Activated T-cell treated with anti-CD3 and anti-CD28 coated beads for 24 hours (primary cell): ENCODE measurements at regions not wholly inside any gene's neighbourhood (a gene's known extent, or its start where the extent isn't known, plus 50 kb on each side); places are given as distances from the start of the nearest gene placed in this dataset.

Source experiments
- DNase-seq: peaks from one replicate; pipeline ENCODE4 v3.0.0-alpha.2; 2020; ENCODE audit warnings: low read depth

- DNase-seq = no peak
These were observed 389.7 kb downstream of the KDM5D start for GRCh38 chrY:19354857-19355173.

GRCh38 chrY:19354061-19354856, 390.3 kb downstream of the KDM5D start:
- no peak for DNase-seq

- DNase-seq = no peak
These were observed 392.9 kb downstream of the KDM5D start for GRCh38 chrY:19351616-19352015.

GRCh38 chrY:19321701-19322100, 422.8 kb downstream of the KDM5D start:
- DNase-seq = no peak

GRCh38 chrY:19319135-19319534, 425.4 kb downstream of the KDM5D start:
- no peak for DNase-seq

- DNase-seq = no peak
These were observed 427.1 kb downstream of the KDM5D start for GRCh38 chrY:19317271-19317987.

GRCh38 chrY:19307627-19308026, 436.9 kb downstream of the KDM5D start:
- DNase-seq = no peak

- DNase-seq = no peak
These were observed 441.4 kb downstream of the KDM5D start for GRCh38 chrY:19303136-19303535.

- no peak for DNase-seq
These were observed 453.6 kb downstream of the KDM5D start for GRCh38 chrY:19290925-19291324.

- no peak for DNase-seq
These were observed 470.4 kb downstream of the KDM5D start for GRCh38 chrY:19274076-19274475.

GRCh38 chrY:19268331-19268730, 476.2 kb downstream of the KDM5D start:
- no peak for DNase-seq

GRCh38 chrY:19265404-19265803, 479.1 kb downstream of the KDM5D start:
- DNase-seq = no peak

- no peak for DNase-seq
These were observed 482.2 kb downstream of the KDM5D start for GRCh38 chrY:19262310-19262709.

- peak; percentile 1 for DNase-seq
These were observed 458.9 kb upstream of the HSFY2 start for GRCh38 chrY:19232276-19232994.

- no peak for DNase-seq
These were observed 447.2 kb upstream of the HSFY2 start for GRCh38 chrY:19220784-19221183.

GRCh38 chrY:19208915-19209314, 435.4 kb upstream of the HSFY2 start:
- no peak for DNase-seq

GRCh38 chrY:19207048-19207447, 433.5 kb upstream of the HSFY2 start:
- DNase-seq = no peak

- DNase-seq = no peak
These were observed 407.3 kb upstream of the HSFY2 start for GRCh38 chrY:19180824-19181223.

- no peak for DNase-seq
These were observed 394.6 kb upstream of the HSFY2 start for GRCh38 chrY:19168202-19168565.

GRCh38 chrY:19167319-19168201, 394.0 kb upstream of the HSFY2 start:
- no peak for DNase-seq

- DNase-seq = no peak
These were observed 375.2 kb upstream of the HSFY2 start for GRCh38 chrY:19148783-19149182.

GRCh38 chrY:19146296-19146695, 372.8 kb upstream of the HSFY2 start:
- no peak for DNase-seq
